GM21515 (cell line): ENCODE measurements at regions not wholly inside any gene's neighbourhood (a gene's known extent, or its start where the extent isn't known, plus 50 kb on each side); places are given as distances from the start of the nearest gene placed in this dataset.

Experiments
- ATAC-seq: cut with Tn5 transposase; IDR thresholded peaks from one replicate; pipeline ENCODE4 v1.9.1; 2021; ENCODE audit not compliant: unreplicated experiment

DNA sequence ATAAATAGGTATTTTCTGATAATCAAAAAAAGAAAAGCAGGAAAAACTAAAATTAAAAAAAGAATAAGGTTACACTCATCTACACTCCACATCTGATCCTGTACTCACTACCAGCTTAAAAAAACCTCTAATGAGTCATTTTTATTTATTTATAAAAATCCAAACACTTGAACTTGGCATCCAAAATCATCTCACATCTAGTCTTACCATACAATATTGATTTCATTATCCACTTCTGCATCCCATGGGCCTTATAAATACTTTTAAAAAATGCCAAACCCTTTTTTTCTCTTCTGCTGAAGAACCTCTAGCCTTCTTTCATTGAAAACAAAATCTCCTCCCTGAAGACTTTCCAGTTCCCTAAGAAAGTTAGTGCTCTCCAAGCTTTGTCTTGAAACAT is 109.7 kb downstream of the TMTC3 start:
- ATAC-seq: no peak

- ATAC-seq: no peak
These were observed 111.4 kb downstream of the TMTC3 start for GRCh38 chr12:88253371-88253978.

DNA sequence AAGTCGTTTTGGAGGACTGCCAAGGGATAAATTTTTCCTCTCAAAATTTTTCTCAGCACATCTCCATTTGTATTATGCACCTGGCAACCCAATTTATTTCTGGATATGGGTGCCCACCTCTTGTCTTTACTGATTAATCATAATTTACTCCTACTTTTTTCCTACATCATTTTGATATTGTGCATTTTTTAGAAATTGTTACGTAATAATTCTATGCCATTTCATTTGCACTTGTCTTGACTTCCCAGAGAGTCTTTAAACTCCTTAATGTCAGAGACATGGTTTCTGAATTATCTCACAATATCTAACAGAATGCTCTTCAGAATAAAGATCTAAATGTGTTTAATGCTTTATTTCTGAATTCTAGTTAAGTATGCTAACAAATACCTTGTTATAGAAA is 113.1 kb downstream of the TMTC3 start:
- no peak for ATAC-seq

GRCh38 chr12:88255847-88256246 is 113.7 kb downstream of the TMTC3 start:
- ATAC-seq: no peak

GRCh38 chr12:88258396-88258795 is 116.3 kb downstream of the TMTC3 start:
- no peak for ATAC-seq

DNA sequence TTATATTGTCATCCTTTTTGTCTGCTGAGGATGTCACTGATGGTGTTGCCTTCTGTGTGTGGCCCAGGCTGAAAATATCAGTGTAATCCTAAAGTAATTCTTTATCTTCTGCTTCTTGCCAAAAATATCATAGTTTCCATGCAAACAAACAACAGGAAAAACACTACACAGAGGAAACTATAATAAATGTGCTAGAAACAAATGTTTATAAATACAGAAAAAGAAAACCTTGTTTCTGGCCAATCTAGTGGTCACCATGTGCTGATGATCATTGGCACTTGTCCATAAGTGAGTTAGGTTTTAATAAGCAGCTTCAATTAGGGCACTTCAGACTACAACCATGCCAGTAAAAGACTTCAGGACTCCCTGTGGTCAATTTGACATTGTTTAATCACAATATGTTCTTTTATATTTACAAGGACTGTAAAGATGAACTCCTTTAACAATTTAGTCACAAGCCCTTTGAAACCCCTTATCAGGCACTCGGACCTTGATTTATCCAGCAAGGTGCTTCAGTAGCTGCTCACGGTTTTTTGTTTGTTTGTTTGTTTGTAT is 124.8 kb downstream of the TMTC3 start:
- no peak for ATAC-seq

GRCh38 chr12:88267630-88268029 is 125.5 kb downstream of the TMTC3 start:
- ATAC-seq: no peak

- ATAC-seq: no peak
These were observed 130.3 kb downstream of the TMTC3 start for GRCh38 chr12:88272456-88272855.

DNA sequence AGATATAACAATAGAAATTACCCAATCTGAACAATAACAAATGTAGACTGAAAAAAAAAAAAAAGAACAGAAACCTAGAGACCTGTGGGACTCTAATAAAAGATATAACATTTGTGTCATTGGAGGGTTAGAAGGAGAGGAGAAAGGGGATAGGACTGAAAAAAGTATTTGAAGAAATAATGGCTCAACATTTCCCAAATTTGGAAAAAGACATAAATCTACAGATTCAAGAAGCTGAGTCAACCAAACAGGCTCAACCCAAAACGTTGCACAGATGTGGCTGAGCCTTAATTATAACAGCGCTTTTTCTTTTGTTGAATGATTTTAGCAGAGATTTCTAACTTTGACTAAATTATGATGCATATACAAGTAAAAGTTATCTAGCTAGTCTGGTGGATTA is 131.3 kb downstream of the TMTC3 start:
- ATAC-seq: no peak

DNA sequence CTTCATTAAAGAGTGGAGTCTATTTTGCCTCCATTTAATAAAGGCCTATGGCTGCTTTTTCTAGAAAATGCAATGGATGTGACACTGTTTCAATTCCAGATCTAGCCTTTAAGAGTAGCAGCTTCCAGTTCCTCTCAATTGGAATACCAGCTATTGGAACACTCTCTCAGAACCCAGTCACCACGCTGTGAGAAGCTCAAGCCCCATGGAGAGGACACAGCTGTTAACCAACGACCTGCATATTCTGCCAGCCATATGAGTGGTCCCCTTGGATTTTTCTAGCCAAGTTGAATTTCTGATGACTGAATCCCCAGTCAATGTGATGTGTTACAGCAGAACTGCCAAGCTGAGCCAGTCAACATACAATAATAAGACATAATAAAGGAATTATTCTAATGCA is 131.8 kb downstream of the TMTC3 start:
- no peak for ATAC-seq

- ATAC-seq: no peak
These were observed 149.5 kb downstream of the TMTC3 start for GRCh38 chr12:88291498-88292131.

GRCh38 chr12:88298014-88298682 is 156.0 kb downstream of the TMTC3 start:
- no peak for ATAC-seq

GRCh38 chr12:88298761-88299242 is 156.7 kb downstream of the TMTC3 start:
- no peak for ATAC-seq

GRCh38 chr12:88299567-88300101 is 157.5 kb downstream of the TMTC3 start:
- ATAC-seq: peak; percentile 95

DNA sequence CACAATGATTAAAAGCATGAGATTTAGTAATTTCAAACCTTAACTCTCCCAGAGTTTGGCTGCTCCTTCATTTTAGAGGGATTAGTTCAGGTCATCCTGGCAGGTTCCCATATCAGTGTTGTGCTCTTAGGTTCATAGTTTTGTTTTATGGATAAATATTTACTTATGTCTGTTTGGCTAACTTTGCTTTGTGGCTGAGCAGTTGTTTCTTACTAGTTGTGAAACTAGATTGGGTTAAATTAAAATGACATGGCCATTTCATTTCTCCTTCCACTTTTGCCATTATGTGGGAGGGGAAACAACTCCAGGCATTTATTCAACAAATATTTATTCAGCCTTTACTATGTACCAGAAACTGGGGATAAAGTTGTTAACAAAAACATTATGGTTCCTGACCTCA is 158.8 kb downstream of the TMTC3 start:
- no peak for ATAC-seq

DNA sequence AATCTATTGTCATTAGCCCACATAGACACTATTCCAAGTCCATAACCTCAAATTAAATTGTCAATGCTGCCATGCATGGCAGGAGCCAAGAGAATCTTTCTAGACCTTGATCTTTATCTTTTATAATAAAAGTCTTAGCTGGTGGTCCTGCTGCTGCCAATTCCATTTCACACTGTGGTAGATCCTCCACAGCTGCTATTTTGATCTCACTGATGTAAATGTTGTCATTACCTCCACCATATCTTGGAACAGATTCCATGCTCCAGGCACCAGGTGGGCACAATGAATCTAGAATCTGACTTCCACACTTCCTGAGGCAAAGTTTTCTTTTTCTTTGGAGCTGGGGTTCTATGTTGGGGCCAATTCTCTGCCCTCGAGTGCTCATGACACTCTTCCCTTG is 161.2 kb downstream of the TMTC3 start:
- ATAC-seq: no peak

DNA sequence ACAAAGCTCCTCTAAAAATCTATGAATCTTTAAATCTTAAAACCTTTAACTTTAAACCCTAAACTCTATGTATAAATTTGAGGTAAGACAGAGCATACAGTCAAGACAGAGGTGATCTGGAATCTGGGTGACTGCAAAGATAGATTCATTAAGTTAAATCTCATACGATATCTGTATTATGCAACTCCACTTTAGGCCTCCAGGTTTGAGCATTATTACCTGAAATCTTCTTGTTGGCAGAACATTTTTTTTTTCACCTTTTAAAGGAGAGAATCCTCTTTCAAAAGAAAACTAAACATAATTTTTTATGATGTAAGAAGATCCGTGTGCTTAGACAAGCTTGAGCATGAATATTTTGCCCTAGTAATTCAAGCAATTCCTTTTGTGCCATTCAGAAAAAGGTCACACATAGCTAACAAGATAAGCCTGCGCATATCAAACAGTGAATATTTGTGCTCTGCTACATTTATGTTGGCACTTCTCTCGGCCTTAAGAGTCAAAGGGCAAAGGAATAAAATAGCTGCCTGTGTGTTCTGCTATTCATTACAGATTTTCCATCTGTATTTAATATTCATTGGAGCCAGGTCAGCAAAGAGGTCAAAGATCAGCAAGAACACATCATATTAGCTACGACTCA is 163.3 kb downstream of the TMTC3 start:
- no peak for ATAC-seq

DNA sequence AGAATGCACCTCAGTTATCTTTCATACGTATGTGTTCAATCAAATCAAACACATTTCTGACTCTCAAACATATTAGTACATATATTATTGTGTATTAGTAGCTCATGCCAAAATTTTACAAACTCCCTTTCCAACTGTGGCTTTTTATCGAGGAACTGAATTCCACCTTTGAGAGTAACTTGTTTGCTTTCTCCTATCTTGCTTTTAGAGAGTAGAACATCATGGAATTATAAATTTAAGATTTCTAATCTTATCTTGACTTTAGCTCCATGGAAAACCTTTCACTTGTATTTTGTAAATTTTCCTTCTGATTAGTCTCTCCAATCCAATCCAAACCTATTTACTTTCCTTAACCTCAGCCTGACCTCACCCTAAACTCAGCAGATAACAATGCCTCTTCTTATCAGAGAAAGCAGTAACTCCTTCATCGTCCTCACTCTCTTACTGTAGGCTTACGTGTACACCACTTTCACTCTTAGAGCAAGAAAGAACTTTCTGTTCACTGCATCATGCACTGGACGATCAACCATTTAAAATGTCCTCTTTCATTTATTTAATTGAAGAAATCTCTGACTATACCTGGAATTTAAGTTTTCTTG is 164.5 kb downstream of the TMTC3 start:
- ATAC-seq: no peak

GRCh38 chr12:88307961-88308360 is 165.9 kb downstream of the TMTC3 start:
- ATAC-seq: no peak

DNA sequence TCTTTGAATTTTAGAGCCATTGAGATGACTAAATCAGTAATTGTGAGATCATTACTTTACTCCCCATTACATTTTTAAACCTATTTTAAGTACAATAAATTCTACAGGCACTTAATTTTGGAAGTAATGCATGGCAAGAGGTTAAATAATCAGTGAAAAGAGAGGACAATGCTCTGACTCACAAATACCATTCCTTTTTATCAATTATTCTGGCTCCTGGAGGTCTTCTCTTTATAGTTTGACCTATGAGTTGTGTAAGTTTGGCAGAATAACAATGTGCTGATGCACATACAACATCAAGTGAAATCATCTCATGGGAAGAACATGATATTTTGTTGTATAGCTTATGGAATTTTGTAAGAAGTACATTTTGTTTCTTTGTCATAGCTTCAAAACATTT is 166.7 kb downstream of the TMTC3 start:
- ATAC-seq: no peak

DNA sequence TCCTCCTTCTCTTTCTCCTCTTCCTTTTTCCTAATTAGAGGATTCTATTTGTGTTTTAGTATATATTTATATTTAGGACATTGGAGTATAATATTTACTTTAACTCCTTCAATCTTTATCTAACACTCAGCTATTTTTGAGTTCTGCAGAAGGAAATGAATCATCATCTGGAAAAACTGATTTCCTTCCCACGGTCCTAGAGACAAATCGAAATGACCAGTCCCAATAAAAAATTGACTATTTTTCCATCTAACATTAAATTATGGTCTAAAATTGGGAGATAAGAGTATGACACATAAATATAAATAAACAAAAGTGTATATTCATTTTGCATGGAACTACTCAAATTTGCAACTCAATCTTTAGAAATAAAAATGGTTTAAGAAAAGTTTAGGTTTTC is 167.4 kb downstream of the TMTC3 start:
- no peak for ATAC-seq
